ENCODE measurements at regions not wholly inside any gene's neighbourhood (a gene's known extent, or its start where the extent isn't known, plus 50 kb on each side); places are given as distances from the start of the nearest gene placed in this dataset.
A peak's percentile ranks its signal among the peaks of the same experiment; 100 is the strongest.

GRCh38 chr4:100130964-100131363 is 59.3 kb downstream of the DDIT4L start:
- no peak overlapping the region for H3K27ac ChIP-seq
- no peak overlapping the region for H3K4me3 ChIP-seq

DNA sequence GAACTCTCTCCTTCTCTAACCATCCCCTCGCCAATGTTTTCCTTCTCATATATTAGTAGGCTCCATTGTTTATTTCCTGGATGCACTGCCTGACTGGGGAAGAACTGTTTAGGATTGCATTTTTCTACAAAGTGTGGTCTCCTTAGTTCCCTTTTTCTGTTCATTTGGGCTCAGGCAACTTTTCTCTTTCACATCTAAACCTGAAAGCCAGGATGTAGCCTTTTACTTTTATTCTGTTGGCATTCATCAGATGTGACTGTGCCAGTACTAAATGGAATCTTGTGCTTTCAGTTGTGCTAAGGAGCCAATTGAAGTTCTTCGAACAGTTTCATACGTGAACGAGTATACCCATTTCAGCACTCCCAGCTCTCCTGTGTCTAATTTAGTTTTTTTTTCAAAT is 59.8 kb downstream of the DDIT4L start:
- Histone ChIP-seq H3K4me3 (no peak overlapping the region), H3K27ac (no peak overlapping the region)

DNA sequence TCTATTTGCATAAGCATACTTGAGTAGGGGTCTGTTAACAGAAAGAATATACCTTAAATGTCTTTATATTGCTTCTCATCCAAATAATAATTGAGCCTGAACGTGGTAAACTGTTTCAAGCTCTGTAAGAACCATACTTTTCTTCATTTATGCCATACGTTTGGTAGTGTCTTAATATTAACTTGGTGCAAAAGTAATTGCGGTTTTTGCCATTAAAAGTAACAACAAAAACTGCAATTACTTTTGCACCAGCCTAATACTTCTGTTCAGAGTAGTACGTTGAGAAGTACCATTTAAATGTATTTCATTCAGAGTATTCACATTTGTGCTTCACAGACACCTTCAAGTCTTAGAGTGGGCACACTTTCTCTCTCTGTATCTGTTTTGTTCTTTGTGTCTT is 60.5 kb downstream of the DDIT4L start:
- Histone ChIP-seq H3K27ac (no peak overlapping the region), H3K4me3 (no peak overlapping the region)

- Histone ChIP-seq H3K27ac (no peak overlapping the region), H3K4me3 (no peak overlapping the region)
Measured at GRCh38 chr4:100128338-100128737, 61.9 kb downstream of the DDIT4L start.

- H3K27ac ChIP-seq, result no peak overlapping the region
- H3K4me3 ChIP-seq, result no peak overlapping the region
Measured at GRCh38 chr4:100124715-100125114, 65.6 kb downstream of the DDIT4L start.

- Histone ChIP-seq H3K4me3 (no peak overlapping the region), H3K27ac (no peak overlapping the region)
Measured at GRCh38 chr4:100118181-100118580, 72.1 kb downstream of the DDIT4L start.

- no peak overlapping the region for H3K4me3 ChIP-seq
- H3K27ac ChIP-seq, result no peak overlapping the region
Measured at GRCh38 chr4:100117750-100118149, 72.5 kb downstream of the DDIT4L start.

DNA sequence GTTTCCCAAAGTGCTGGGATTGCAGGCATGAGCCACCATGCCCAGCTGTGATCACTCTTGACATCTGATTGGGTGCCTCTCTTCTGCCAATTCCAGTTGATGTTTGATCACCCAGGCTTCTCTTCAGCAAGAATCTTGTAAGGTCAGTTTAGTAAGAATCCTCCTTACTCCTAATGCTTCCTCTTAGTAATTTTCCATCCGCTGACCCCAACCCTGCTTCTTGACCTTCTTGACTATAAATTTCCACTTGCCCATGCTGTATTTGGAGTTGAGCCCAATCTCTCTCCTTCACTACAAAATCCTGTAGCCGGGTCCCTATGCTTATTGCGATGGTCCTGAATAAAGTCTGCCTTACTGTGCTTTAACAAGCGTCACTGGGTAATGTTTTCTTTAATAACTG is 75.4 kb downstream of the DDIT4L start:
- Histone ChIP-seq H3K4me3 (no peak overlapping the region), H3K27ac (no peak overlapping the region)

GRCh38 chr4:100113732-100114131 is 76.5 kb downstream of the DDIT4L start:
- Histone ChIP-seq H3K4me3 (no peak overlapping the region), H3K27ac (no peak overlapping the region)

DNA sequence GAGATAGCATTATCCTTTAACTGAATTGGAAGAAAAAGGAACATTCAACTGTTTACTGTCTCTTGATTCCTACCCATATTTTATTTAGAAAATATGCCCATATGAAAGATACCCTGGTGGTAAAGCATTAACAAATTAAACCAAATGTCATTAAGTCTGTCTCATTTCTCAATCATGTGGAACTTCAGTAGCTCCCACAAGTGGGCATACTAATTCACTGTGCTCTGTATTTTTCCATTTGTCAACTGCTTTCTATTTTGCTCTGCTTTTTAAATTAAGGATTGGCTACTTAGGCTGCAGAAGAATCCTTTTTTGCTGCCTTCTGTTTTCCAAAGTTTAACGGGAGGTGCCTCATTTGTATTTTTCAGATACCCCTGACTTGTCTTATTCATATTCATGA is 77.2 kb downstream of the DDIT4L start:
- no peak overlapping the region for H3K27ac ChIP-seq
- no peak overlapping the region for H3K4me3 ChIP-seq

GRCh38 chr4:100109921-100110320 is 80.3 kb downstream of the DDIT4L start:
- Histone ChIP-seq H3K4me3 (no peak overlapping the region), H3K27ac (no peak overlapping the region)

GRCh38 chr4:100108869-100109268 is 81.4 kb downstream of the DDIT4L start:
- no peak overlapping the region for H3K4me3 ChIP-seq
- H3K27ac ChIP-seq, result no peak overlapping the region

DNA sequence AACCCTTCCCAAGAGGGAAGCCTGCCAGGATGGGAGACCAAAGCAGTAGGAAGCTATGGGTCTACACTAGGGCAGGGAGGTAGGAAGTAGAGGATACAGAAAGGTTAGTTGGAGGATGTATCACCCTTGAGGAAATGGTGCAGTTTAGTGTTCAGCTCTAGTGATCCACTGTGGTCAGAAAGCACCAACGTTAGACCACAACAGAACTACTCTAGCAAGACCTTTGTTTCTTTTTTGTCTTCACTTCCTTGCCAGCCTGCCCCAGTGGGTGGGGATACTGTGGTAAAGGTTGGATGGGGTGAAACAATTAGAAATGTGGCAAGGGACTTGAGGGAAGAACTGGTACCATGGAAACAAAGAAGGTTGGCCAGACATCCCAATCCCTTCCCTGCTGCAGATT is 83.3 kb downstream of the DDIT4L start:
- H3K27ac ChIP-seq, result no peak overlapping the region

GRCh38 chr4:100103671-100104070 is 86.6 kb downstream of the DDIT4L start:
- Histone ChIP-seq H3K4me3 (no peak overlapping the region), H3K27ac (no peak overlapping the region)

More for the DNA sequence above, 83.3 kb downstream of the DDIT4L start:
- no peak overlapping the region for H3K4me3 ChIP-seq

DNA sequence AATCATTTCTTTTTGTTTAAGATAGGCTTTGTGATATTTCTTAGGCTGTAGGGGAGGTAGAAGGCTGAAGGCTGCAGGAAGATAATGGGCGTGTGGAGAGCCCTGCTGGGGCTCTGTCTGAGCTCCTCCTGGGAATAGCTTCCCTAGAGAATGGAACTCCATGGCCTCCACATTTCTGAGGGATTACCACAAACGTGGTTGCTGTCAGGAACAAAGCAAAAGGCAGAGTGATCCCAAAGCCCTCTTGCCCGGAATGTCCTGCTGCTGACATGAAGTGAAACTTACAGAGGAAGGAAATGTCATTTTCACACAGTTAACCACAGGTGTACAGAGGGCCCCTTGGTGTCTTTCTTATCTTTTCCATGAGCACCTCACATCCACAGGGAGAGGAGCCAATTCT is 89.3 kb downstream of the DDIT4L start:
- no peak overlapping the region for H3K4me3 ChIP-seq
- H3K27ac ChIP-seq, result no peak overlapping the region

DNA sequence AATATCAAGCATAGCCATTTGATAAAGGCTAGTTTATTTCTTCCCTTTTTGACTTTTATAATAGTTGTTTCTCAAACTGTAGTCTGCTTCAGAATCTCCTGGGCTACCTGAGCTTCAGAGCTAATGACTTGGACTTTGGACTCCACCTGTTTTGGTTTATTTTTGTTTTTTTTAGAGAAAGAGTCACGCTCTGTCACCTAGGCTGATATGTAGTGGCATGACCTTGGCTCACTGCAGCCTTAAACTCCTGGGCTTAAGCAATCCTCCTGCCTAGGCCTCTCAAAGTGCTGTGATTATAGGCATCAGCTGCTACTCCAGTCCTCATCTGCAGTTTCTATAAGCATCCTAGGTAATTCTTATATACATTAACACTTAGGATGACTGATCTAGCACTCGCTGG is 90.5 kb downstream of the DDIT4L start:
- no peak overlapping the region for H3K4me3 ChIP-seq

GRCh38 chr4:100098681-100099080 is 91.6 kb downstream of the DDIT4L start:
- Histone ChIP-seq H3K27ac (no peak overlapping the region), H3K4me3 (no peak overlapping the region)

More for the DNA sequence above, 90.5 kb downstream of the DDIT4L start:
- H3K27ac ChIP-seq, result no peak overlapping the region

- no peak overlapping the region for H3K4me3 ChIP-seq
- H3K27ac ChIP-seq, result no peak overlapping the region
Measured at GRCh38 chr4:100098011-100098545, 92.2 kb downstream of the DDIT4L start.

DNA sequence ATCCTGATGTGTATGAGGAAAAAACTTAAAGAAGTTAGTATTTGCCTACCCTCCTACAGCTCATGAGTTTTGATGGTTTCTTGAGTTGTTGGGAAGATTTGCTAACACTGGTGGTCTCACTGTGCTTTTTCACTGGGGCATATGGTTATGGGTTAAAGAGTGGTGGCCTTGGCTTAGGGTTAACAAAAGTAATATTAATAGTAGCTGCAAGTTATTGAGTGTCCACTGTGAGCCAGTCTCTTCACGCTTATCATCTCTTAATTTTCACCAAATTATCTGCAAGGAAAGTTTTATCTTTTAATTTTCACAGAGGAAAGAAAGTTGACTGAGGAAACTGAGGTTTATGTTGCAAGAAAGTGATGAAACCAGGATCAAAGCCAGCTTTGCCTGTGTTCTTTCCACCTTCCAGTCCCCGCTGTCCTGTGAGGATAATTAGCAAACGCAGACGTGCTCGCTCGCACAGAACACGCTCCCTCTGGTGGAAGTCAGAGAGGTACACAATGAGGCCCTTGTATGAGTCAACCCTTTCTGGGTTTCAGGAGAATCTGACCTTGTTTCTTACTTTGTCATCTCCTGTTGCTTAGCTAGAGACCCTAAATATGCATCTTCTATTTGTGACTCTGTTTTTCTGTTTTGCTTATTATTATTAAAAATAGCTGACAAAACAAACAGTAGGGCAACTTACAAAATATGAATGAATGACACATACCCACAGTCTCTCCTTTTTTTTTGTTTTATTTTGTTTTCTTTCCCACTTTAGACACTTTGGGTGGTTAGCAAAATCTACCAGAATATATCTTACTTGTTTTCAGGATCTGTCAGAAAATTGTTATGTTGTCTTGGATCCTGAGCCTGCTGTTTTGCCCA is 94.3 kb downstream of the DDIT4L start:
- Histone ChIP-seq H3K27ac (peak overlapping the region in 2 of 21 experiments; percentile 14 to 40), H3K4me3 (no peak overlapping the region)

DNA sequence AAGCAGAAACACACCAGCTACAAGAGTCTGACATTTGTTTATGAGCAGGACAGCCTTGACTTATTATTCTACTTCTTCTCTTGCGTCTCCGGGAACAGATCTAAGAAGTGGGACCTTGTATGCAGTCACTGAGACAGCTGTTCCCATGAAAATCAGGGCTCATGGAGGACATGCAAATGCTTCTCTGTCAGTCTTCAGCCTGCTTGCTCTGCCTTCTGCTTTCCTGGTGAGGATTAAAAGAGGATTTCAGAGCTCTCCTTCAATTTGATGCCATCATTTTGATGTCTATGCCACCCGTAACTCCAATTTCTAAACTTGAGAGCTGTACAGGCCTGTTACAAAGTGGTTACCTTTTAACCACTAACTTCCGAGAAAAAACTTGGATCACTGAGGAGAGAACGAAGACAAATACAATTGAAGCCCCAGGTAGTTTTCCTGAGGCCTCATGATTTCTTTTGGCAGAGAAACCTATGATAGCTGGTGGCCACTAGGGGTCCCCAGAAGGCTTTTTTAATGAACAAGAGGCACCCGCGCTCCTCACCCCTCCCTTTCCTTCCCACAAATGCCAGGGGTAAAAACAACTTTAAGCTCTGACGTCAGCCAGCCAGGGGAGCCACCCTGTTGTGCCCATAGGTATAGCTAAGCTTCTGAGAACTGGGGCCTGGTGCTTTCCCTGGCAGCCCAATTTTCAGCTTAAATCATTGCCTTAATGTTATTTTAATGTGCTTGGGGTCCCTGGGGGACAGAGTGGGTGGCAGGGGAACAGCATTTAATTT is 97.0 kb downstream of the DDIT4L start:
- H3K27ac ChIP-seq, result peak overlapping the region in 9 of 21 experiments; percentile 1 to 66 (median 39)

DNA sequence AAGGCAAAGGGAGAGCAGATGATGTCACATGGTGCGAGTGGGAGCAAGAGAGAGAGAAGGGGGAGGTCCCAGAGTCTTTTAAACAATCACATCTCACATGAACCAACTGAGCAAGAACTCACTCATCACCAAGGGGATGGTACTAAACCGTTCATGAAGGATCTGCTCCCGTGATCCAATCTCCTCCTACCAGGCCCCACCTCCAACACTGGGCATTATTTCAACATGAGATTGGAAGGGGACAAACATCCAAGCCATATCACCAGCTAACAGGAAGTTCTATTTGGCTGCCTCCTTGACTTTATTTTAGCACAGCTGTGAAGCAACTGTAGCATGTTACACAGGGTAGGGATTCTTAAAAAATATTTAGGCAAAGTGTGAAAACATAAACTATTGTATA is 102.5 kb downstream of the DDIT4L start:
- Histone ChIP-seq H3K27ac (peak overlapping the region in 2 of 21 experiments; percentile 28 to 47), H3K4me3 (no peak overlapping the region)

More for the DNA sequence above, 97.0 kb downstream of the DDIT4L start:
- no peak overlapping the region for H3K4me3 ChIP-seq
